Nephron (organoid): ENCODE measurements at regions not wholly inside any gene's neighbourhood (a gene's known extent, or its start where the extent isn't known, plus 50 kb on each side); places are given as distances from the start of the nearest gene placed in this dataset.
A peak's percentile ranks its signal among the peaks of the same experiment; 100 is the strongest.

Source experiments
- H3K27ac Mint-ChIP-seq, 3 experiments: 2 replicates each; pipeline ENCODE4 v1.8.0; 2020; ENCODE audit warnings: mixed read lengths in 3 of 3, mild to moderate bottlenecking in 2 of 3, moderate library complexity in 1 of 3
- H3K27me3 Mint-ChIP-seq: 2 replicates; pipeline ENCODE4 v1.8.0; 2021; ENCODE audit warnings: low read depth, mild to moderate bottlenecking, moderate library complexity, mixed read lengths
- H3K36me3 Mint-ChIP-seq: 2 replicates; pipeline ENCODE4 v1.8.0; 2020; ENCODE audit warnings: low read depth, mixed read lengths
- H3K4me1 Mint-ChIP-seq: 2 replicates; pipeline ENCODE4 v1.8.0; 2020; ENCODE audit warnings: mixed read lengths
- H3K4me3 Mint-ChIP-seq, 3 experiments: 2 replicates each; pipeline ENCODE4 v1.8.0; 2020; ENCODE audit warnings: mild to moderate bottlenecking in 3 of 3, mixed read lengths in 3 of 3, moderate library complexity in 2 of 3
- H3K9me3 Mint-ChIP-seq: 2 replicates; pipeline ENCODE4 v1.8.0; 2020; ENCODE audit warnings: mixed read lengths
- TF ChIP-seq, protein P1 (sequence below), 3 experiments: fragments of 200-600 bp; sonication (generic); IDR thresholded peaks; one replicate each; pipeline ENCODE4 v1.5.0; 2021; ENCODE audit warnings: antibody characterized with exemption in 3 of 3; ENCODE audit not compliant: unreplicated experiment in 3 of 3

DNA sequence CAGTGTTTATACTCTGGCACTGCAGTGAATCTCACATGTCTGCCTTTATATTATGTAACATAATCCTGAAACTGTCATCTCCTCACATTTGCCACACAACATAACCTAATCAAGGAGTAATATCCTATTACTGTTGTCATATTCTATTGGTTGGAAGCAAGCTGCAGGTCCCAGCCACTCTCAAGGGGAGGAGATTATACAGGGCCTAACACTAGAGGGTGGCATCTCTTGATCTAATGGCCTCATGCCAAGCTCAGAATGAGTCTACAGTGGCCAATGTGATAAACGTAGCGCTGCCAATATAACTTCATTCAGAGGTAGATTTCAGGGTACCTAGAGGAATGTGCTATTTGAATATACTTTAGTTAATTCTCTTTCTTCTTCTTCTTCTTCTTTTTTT, 166.8 kb downstream of the BACH1 start:
- Mint-ChIP-seq H3K27ac (no peak overlapping the region), H3K9me3 (peaks cover 3% of the 10 kb centered on the region), H3K27me3 (peaks cover 3% of the 10 kb centered on the region), H3K36me3 (peaks cover 32% of the 10 kb centered on the region), H3K4me3 (no peak overlapping the region), H3K4me1 (peaks cover 5% of the 10 kb centered on the region)
- TF ChIP-seq, protein P1, sequence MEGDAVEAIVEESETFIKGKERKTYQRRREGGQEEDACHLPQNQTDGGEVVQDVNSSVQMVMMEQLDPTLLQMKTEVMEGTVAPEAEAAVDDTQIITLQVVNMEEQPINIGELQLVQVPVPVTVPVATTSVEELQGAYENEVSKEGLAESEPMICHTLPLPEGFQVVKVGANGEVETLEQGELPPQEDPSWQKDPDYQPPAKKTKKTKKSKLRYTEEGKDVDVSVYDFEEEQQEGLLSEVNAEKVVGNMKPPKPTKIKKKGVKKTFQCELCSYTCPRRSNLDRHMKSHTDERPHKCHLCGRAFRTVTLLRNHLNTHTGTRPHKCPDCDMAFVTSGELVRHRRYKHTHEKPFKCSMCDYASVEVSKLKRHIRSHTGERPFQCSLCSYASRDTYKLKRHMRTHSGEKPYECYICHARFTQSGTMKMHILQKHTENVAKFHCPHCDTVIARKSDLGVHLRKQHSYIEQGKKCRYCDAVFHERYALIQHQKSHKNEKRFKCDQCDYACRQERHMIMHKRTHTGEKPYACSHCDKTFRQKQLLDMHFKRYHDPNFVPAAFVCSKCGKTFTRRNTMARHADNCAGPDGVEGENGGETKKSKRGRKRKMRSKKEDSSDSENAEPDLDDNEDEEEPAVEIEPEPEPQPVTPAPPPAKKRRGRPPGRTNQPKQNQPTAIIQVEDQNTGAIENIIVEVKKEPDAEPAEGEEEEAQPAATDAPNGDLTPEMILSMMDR (IDR thresholded peaks at IDR 0.05; ENCODE audit: unreplicated experiment in 3 of 3): no peak

DNA sequence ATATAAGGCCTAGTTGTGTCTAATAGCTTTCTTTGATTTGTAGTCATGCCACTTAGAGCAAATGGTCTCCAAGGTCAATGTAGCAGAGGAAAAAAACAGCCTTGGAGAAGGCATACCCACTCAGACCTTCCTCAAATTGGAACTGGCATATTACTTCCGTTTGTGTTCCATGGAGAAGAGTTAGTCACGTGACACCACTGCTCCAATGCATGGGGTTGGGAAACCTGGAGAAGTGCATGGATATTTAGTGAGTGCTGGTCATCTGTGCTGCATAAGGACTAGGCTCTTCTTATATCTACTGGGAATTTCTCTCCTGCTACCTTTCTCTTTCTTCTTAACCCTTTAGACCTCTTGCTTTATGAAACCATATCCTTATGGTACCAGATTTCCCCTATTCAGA, 167.8 kb downstream of the BACH1 start:
- no peak overlapping the region for H3K4me3 Mint-ChIP-seq
- no peak overlapping the region for H3K27ac Mint-ChIP-seq
- peaks cover 7% of the 10 kb centered on the region for H3K4me1 Mint-ChIP-seq
- H3K9me3 Mint-ChIP-seq: no peaks in the 10 kb centered on the region
- TF ChIP-seq, protein P1 (IDR thresholded peaks at IDR 0.05; ENCODE audit: unreplicated experiment in 3 of 3): no peak
- peaks cover 25% of the 10 kb centered on the region for H3K36me3 Mint-ChIP-seq
- H3K27me3 Mint-ChIP-seq: peaks cover 3% of the 10 kb centered on the region

DNA sequence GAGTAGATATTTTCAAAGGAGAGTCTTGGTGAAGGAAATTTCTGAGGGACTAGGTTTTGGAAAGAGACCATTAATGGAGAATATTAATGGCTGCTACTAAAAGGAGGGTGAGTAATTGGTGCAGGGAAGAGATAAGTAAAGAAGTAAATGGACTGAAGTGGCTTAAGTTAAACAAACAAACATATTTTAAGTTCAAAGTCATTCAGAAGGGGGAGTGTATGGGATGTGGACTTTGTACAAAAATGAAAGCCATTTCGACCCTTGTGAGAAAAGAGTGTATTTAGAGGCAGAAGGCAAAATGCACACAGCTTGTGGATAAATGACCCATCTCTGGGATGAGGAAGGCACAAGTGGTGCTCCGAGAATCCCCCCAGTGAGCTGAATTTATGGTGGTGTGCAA, 171.7 kb downstream of the BACH1 start:
- H3K27me3 Mint-ChIP-seq: peaks cover 3% of the 10 kb centered on the region
- H3K27ac Mint-ChIP-seq: peak overlapping the region; percentile 2 to 57 (median 20)
- peaks cover 15% of the 10 kb centered on the region for H3K36me3 Mint-ChIP-seq
- TF ChIP-seq, protein P1 (IDR thresholded peaks at IDR 0.05; ENCODE audit: unreplicated experiment in 3 of 3): no peak
- peak overlapping the region in 1 of 3 experiments; percentile 9 for H3K4me3 Mint-ChIP-seq
- no peaks in the 10 kb centered on the region for H3K9me3 Mint-ChIP-seq
- peaks cover 7% of the 10 kb centered on the region for H3K4me1 Mint-ChIP-seq

DNA sequence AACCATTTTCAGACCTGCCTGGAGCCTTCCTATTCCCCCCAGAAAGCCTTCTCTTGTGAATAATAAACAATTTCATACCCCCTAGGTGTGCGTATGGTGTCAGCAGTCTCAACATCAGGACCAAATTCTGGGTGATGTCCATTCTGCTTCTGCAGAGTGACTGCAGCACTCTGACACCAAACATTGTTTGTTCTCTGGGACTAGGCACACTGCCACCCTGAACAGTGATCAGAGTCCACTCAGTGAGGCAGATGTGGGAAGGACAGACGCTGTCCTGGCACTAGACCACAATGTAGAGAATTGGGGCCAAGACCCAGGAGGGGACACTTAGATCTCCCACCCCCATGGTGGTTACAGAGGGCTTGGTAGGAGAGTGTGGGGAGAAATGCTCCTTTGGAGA, 175.1 kb downstream of the BACH1 start:
- Mint-ChIP-seq H3K4me1 (peaks cover 12% of the 10 kb centered on the region), H3K27ac (peak overlapping the region in 1 of 3 experiments; percentile 34), H3K27me3 (peaks cover 4% of the 10 kb centered on the region), H3K9me3 (no peaks in the 10 kb centered on the region), H3K36me3 (peaks cover 8% of the 10 kb centered on the region), H3K4me3 (no peak overlapping the region)
- TF ChIP-seq, protein P1 (IDR thresholded peaks at IDR 0.05; ENCODE audit: unreplicated experiment in 3 of 3): no peak

DNA sequence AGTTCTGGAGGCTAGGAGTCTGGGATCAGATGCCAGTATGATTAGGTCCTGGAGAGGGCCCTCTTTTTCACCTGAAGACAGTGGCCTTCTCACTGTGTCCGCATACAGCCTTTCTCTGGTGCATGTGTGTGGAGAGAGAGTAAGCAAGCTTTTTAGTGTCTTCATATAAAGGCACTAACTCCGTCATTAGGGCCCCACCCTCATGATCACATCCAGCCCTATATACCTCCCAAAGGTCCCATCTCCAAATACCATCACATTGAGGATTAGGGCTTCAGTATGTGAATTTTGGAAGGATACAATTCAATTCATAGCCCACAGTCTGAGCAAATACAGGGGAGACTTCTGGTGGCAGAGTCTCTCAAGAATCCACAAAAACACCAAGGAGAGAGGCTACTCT, 176.6 kb downstream of the BACH1 start:
- H3K27me3 Mint-ChIP-seq: peaks cover 4% of the 10 kb centered on the region
- no peak overlapping the region for H3K4me3 Mint-ChIP-seq
- peak overlapping the region in 1 of 3 experiments; percentile 96 for H3K27ac Mint-ChIP-seq
- TF ChIP-seq, protein P1 (IDR thresholded peaks at IDR 0.05; ENCODE audit: unreplicated experiment in 3 of 3): no peak
- H3K36me3 Mint-ChIP-seq: peaks cover 8% of the 10 kb centered on the region
- peaks cover 10% of the 10 kb centered on the region for H3K4me1 Mint-ChIP-seq
- H3K9me3 Mint-ChIP-seq: no peaks in the 10 kb centered on the region

DNA sequence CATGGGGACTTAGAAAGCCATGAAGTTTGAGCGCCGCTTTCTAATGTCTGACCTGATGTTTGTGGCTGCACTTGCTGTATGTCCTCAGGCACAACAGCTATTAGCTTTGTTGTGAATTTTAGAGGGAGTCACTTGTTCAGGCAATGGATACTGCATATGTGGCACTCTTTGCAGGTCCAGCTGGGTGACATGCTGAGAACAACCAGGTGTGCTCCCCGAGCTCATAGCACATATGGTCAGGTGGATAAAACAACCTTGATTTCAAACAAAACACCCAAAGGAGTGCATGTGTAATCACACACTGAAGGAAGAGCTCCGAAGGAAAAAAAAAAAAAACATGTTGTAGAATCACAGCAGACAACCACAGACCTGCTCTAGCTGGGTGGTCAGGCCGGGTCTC, 178.6 kb downstream of the BACH1 start:
- Mint-ChIP-seq H3K36me3 (peaks cover 8% of the 10 kb centered on the region), H3K27ac (peak overlapping the region in 1 of 3 experiments; percentile 96), H3K27me3 (peaks cover 4% of the 10 kb centered on the region), H3K9me3 (no peaks in the 10 kb centered on the region), H3K4me3 (no peak overlapping the region), H3K4me1 (peaks cover 6% of the 10 kb centered on the region)
- TF ChIP-seq, protein P1 (IDR thresholded peaks at IDR 0.05; ENCODE audit: unreplicated experiment in 3 of 3): no peak
